HG02759 (cell line): ENCODE measurements at regions not wholly inside any gene's neighbourhood (a gene's known extent, or its start where the extent isn't known, plus 50 kb on each side); places are given as distances from the start of the nearest gene placed in this dataset.
"Not testable (repeated sequence)": the region's sequence is repeated elsewhere in the genome, so short reads cannot be mapped to it uniquely, and the experiment has no call there.

Experiments
- ATAC-seq: cut with Tn5 transposase; IDR thresholded peaks from one replicate; pipeline ENCODE4 v1.9.1; 2021; ENCODE audit warnings: mild to moderate bottlenecking, moderate library complexity; ENCODE audit not compliant: unreplicated experiment

- no peak for ATAC-seq
These were observed 149.1 kb downstream of the MAGEB17 start for GRCh38 chrX:16316331-16316730.

DNA sequence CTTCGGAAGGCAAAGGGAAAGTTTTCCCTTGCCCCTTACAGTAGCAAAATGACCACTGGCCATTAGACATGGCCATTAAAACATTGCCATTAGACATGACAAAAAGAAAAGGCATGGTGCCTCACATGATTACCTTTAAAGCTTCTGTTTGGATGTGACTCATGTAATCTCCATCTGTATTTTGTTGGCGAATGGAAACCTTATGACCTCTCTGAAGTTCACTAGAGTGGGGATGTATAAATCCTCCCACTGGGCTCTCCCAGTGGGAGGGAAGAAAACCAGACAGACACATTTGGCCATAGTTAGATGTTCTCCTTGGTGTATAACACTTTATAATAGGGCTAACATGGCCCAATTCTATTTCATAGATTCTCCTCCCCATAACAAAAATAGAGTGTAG is 152.6 kb downstream of the MAGEB17 start:
- ATAC-seq: no peak

- no peak for ATAC-seq
These were observed 153.6 kb downstream of the MAGEB17 start for GRCh38 chrX:16320765-16321355.

DNA sequence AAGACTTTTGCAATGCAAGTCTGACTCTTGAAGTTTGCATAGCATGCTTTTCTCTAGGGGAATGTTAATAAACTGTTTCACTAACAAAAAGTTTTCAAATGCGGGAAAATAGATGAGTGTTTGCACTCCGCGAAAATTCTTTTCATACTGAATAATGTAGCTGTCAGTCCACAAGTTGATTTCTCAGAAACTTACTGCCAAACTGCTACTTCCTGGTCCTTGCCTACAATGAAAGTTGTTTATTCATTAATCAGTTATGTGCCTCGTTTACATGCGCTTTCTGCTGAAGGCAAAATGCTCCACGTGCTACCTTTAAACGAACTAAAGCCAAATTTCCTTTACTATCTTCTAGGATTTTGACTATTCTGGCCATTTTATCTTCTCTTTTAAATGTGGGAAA is 166.2 kb downstream of the MAGEB17 start:
- ATAC-seq: no peak

- no peak for ATAC-seq
These were observed 167.9 kb downstream of the MAGEB17 start for GRCh38 chrX:16335181-16335580.

DNA sequence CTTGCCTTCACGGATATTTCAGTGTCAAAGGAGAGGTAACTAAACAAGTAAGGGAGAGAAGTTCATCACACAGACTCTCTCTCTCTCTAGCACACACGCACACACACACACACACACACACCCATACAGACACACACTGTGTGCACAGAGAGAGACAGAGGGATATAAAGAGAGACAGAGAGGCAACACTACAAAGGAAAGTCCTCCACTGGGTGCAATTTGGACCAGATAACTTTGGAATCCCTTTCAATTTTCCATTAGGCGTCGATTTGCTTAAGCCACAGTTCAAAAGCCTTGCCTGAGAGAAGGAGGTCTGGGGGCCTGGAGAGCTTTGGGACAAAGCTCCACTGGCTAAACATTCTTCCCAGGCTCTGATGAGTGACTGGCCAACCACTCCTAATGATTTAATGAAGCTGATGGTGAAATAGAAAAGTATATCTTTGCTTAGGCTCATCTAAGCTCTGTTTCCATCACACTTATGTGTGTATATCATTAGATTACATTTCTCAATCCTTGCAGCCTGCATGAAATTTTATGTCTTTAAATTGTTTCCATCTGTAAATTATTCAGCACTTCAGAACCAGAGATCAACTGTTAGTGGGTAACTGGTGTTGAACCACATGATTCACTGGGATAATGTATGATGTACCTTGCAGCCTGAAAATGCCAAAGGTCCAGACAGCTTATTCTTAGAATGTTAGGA is 180.8 kb downstream of the MAGEB17 start:
- no peak for ATAC-seq

DNA sequence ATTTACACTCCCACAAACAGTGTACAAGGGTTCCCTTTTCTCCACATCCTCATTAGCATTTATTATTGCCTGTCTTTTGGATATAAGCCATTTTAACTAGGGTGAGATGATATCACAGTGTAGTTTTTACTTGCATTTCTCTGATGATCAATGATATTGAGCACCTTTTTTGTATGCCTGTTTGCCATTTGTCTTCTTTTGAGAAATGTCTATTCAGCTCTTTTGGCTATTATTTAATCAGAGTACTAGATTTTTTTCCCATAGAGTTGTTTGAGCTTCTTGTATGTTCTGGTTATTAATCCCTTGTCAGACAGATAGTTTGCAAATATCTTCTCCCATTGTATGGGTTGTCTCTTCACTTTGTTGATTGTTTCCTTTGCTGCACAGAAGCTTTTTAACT is 190.6 kb downstream of the MAGEB17 start:
- ATAC-seq: no peak

GRCh38 chrX:16360056-16360455 is 192.8 kb downstream of the MAGEB17 start:
- not testable (repeated sequence) for ATAC-seq

GRCh38 chrX:16368696-16369095 is 201.4 kb downstream of the MAGEB17 start:
- ATAC-seq: no peak

DNA sequence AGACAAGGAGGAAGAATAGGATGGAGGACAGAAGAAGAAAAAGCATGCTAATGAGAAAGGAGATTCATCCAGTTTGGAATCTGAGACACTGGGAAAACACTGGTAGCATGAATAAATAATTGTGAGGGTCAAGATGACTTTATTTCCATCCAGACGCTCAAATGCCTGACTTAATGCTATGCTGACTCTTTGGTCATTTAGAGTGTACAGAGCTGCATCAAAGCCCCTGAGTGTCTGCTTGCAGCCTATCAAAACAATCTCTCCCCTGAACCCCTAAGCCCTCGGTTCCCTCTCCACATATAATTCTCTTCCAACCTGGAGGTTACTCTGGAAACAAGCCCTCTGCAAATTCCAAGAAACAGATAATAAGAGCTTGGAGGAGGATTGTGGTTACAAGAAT is 208.8 kb downstream of the MAGEB17 start:
- ATAC-seq: no peak

DNA sequence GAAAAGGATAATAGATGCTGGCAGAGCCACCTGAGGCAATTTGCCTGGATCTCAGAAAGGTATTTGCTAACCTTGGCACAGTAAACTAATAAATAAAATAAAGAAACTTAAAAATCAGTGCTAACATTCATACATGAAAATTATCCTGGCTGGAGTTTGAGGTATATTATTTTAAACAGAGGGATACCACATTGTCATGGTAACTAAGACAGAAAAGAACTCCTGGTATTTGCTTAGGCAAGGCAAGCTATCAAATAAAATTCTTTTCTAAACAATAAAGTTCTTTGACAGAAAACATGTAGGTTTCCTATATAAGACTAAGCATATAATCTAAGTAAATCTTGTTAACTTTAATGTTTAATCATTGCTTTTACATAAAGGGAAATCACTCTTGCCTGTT is 218.8 kb downstream of the MAGEB17 start:
- ATAC-seq: no peak

DNA sequence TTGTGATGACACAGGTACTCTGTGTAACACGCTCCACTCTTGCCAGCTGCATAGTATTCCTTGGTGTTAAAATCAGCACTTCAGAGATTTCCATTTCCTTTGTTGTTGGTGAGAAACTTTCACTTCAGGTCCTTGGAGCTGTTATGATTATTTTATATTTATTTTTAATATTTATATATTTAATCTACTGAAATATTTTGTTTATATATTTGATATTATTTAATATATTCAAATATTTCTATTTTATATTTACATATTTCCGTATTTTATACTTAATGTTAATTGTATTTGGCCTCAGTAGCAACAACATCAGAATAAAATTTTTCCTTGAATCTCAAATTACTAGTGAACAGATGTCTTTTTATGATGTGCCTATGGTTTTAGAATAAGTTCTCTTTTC is 225.3 kb downstream of the MAGEB17 start:
- no peak for ATAC-seq

GRCh38 chrX:16394290-16394689 is 227.0 kb downstream of the MAGEB17 start:
- ATAC-seq: no peak

- no peak for ATAC-seq
These were observed 236.5 kb downstream of the MAGEB17 start for GRCh38 chrX:16403808-16404207.

- ATAC-seq: no peak
These were observed 233.4 kb upstream of the S100G start for GRCh38 chrX:16416588-16416987.

- no peak for ATAC-seq
These were observed 231.3 kb upstream of the S100G start for GRCh38 chrX:16418650-16419049.

DNA sequence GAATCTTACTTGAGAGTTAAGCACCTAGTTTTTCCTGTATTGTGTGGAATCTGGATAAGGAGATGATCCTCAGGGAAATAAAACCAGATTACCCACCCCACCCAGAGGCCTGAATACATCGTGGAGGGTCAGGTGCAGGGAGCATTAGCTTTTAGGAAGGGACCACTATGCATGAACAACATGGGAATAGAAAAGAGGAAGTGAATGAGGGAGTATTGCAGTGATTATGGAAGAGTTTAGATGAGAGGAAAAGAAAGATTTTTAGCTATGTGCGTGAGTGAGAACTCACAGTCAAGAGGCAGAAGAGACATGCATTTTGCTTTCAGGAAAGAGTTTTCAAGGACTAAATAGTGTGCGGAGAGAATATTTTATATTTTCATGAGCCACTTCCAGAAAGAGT is 222.3 kb upstream of the S100G start:
- ATAC-seq: no peak

DNA sequence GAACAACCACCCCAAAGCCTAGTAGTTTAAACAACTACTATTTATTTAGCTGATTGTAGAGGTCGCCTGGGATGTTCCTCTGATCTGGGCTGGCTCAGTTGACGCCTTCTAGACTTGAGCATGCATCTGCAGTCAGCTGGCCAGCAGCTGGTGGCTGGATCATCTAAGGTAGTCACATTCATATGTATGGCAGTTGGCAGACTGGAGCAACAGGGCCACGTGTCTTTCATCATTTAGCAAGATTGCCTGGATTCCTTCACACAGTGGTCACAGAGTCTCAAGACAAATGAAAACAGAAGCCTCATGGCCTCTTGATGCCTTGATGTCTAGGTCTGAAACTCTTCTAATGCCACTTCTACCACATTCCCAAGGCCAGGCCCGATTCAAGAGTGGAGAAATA is 220.6 kb upstream of the S100G start:
- no peak for ATAC-seq

GRCh38 chrX:16431266-16431665 is 218.7 kb upstream of the S100G start:
- ATAC-seq: no peak

DNA sequence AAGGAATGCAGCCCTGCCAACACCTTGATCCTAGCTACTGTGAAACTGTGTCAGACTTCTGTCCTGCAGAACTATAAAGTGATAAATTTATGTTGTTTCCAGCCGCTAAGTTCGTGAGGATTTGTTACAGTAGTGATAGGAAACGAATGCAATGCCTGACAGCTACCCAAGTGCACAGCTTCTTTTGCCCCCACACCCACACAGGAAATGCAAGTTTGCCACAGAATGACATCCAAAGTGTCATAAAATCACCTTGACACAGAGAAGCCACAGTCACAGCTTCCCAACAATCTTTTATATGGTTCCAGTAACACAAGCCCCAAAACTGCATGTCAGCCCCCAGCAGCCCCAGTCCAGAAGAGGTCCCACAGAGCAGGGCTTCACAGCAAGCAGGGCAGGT is 216.9 kb upstream of the S100G start:
- no peak for ATAC-seq

DNA sequence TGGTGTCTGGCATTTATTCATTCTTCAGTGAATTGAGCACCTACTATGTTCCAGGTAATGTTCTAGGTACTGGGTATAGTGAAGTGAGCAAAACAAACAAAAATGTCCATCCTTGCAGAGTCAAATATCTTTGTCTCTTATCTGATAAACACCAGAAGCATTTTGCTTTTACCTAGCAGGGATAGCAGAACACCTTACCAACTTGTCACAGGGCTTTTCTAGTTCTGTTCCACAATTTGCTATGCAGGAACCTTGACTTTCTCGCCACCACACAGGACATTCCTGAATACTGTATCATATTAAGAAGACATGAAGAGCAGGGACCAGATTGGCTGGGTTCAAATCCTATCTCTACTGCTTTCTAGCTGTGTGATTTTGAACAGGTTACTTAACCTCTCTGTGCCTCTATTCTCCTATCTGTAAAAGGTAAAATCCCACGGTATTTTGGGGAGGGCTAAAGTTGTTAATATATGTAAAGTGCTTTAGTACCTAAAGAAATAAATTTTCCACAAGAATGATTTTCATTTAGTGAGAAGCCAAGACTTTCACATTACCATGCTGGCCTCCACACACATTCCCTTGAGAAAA is 214.5 kb upstream of the S100G start:
- ATAC-seq: no peak

- ATAC-seq: no peak
These were observed 213.4 kb upstream of the S100G start for GRCh38 chrX:16436348-16437188.
